ENCODE measurements at regions not wholly inside any gene's neighbourhood (a gene's known extent, or its start where the extent isn't known, plus 50 kb on each side); places are given as distances from the start of the nearest gene placed in this dataset.

- H4K20me1 ChIP-seq (ENCODE audit: insufficient read depth), result no peaks in the 10 kb centered on the region
- H3K9ac ChIP-seq (ENCODE audit: low read length), result no peak overlapping the region
- H3K9me2 ChIP-seq (ENCODE audit: insufficient read depth, low read length), result no peaks in the 10 kb centered on the region
- no peak overlapping the region for H3K27ac ChIP-seq (ENCODE audit: low read length)
- H3K27me3 ChIP-seq (ENCODE audit: insufficient read depth, low read depth, low read length), result no peaks in the 10 kb centered on the region
- no peaks in the 10 kb centered on the region for H3K9me3 ChIP-seq (ENCODE audit: low read length)
- TF ChIP-seq MXI1 (conservative IDR thresholded peaks at IDR 0.05; ENCODE audit: poor library complexity, severe bottlenecking) (no peak), POLR2AphosphoS5 (IDR thresholded peaks at IDR 0.05) (no peak), SMC3 (conservative IDR thresholded peaks at IDR 0.05; ENCODE audit: poor library complexity) (no peak), EZH2 (IDR thresholded peaks at IDR 0.05; ENCODE audit: borderline replicate concordance, insufficient read depth, low read length, poor library complexity, severe bottlenecking) (no peak), REST (IDR thresholded peaks at IDR 0.05; ENCODE audit: borderline replicate concordance) (no peak), EP300 (conservative IDR thresholded peaks at IDR 0.05; ENCODE audit: poor library complexity, severe bottlenecking) (no peak), TAF1 (IDR thresholded peaks at IDR 0.05; ENCODE audit: low read depth) (no peak), RAD21 (conservative IDR thresholded peaks at IDR 0.05) (no peak)
- TF ChIP-seq, protein P1, sequence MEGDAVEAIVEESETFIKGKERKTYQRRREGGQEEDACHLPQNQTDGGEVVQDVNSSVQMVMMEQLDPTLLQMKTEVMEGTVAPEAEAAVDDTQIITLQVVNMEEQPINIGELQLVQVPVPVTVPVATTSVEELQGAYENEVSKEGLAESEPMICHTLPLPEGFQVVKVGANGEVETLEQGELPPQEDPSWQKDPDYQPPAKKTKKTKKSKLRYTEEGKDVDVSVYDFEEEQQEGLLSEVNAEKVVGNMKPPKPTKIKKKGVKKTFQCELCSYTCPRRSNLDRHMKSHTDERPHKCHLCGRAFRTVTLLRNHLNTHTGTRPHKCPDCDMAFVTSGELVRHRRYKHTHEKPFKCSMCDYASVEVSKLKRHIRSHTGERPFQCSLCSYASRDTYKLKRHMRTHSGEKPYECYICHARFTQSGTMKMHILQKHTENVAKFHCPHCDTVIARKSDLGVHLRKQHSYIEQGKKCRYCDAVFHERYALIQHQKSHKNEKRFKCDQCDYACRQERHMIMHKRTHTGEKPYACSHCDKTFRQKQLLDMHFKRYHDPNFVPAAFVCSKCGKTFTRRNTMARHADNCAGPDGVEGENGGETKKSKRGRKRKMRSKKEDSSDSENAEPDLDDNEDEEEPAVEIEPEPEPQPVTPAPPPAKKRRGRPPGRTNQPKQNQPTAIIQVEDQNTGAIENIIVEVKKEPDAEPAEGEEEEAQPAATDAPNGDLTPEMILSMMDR (IDR thresholded peaks at IDR 0.05; ENCODE audit: poor library complexity, severe bottlenecking), result no peak
- no peaks in the 10 kb centered on the region for H3K79me2 ChIP-seq (replicated peaks; ENCODE audit: insufficient read depth, low read length)
- H3K4me2 ChIP-seq (ENCODE audit: low read length), result no peak overlapping the region
- no peaks in the 10 kb centered on the region for H3K36me3 ChIP-seq (ENCODE audit: insufficient read depth, low read length)
- no peak overlapping the region for H2AFZ ChIP-seq (ENCODE audit: low read depth, low read length)
- no peaks in the 10 kb centered on the region for H3F3A ChIP-seq (ENCODE audit: insufficient read depth, low read length, poor library complexity, severe bottlenecking)
- H3K4me3 ChIP-seq (ENCODE audit: low read length), result no peak overlapping the region
Measured at GRCh38 chrX:39016556-39016955, 215.3 kb downstream of the MID1IP1 start.

GRCh38 chrX:39017077-39017476 lies 215.8 kb downstream of the MID1IP1 start:
- no peaks in the 10 kb centered on the region for H3K36me3 ChIP-seq (ENCODE audit: insufficient read depth, low read length)
- H3K9ac ChIP-seq (ENCODE audit: low read length), result no peak overlapping the region
- no peaks in the 10 kb centered on the region for H4K20me1 ChIP-seq (ENCODE audit: insufficient read depth)
- no peaks in the 10 kb centered on the region for H3K9me3 ChIP-seq (ENCODE audit: low read length)
- no peak overlapping the region for H3K4me2 ChIP-seq (ENCODE audit: low read length)
- H3K27me3 ChIP-seq (ENCODE audit: insufficient read depth, low read depth, low read length), result no peaks in the 10 kb centered on the region
- TF ChIP-seq REST (IDR thresholded peaks at IDR 0.05; ENCODE audit: borderline replicate concordance) (no peak), TAF1 (IDR thresholded peaks at IDR 0.05; ENCODE audit: low read depth) (no peak), SMC3 (conservative IDR thresholded peaks at IDR 0.05; ENCODE audit: poor library complexity) (no peak), POLR2AphosphoS5 (IDR thresholded peaks at IDR 0.05) (no peak), EP300 (conservative IDR thresholded peaks at IDR 0.05; ENCODE audit: poor library complexity, severe bottlenecking) (no peak), MXI1 (conservative IDR thresholded peaks at IDR 0.05; ENCODE audit: poor library complexity, severe bottlenecking) (no peak), RAD21 (conservative IDR thresholded peaks at IDR 0.05) (no peak), EZH2 (IDR thresholded peaks at IDR 0.05; ENCODE audit: borderline replicate concordance, insufficient read depth, low read length, poor library complexity, severe bottlenecking) (no peak)
- TF ChIP-seq, protein P1 (IDR thresholded peaks at IDR 0.05; ENCODE audit: poor library complexity, severe bottlenecking), result no peak
- H3K9me2 ChIP-seq (ENCODE audit: insufficient read depth, low read length), result no peaks in the 10 kb centered on the region
- H3K79me2 ChIP-seq (replicated peaks; ENCODE audit: insufficient read depth, low read length), result no peaks in the 10 kb centered on the region
- no peak overlapping the region for H2AFZ ChIP-seq (ENCODE audit: low read depth, low read length)
- no peak overlapping the region for H3K27ac ChIP-seq (ENCODE audit: low read length)
- no peaks in the 10 kb centered on the region for H3F3A ChIP-seq (ENCODE audit: insufficient read depth, low read length, poor library complexity, severe bottlenecking)
- no peak overlapping the region for H3K4me3 ChIP-seq (ENCODE audit: low read length)
